Activated B cell treated with CpG ODN at 0.5 μM for 24 hours (primary cell): ENCODE measurements at regions not wholly inside any gene's neighbourhood (a gene's known extent, or its start where the extent isn't known, plus 50 kb on each side); places are given as distances from the start of the nearest gene placed in this dataset.
"Not testable (repeated sequence)": the region's sequence is repeated elsewhere in the genome, so short reads cannot be mapped to it uniquely, and the experiment has no call there.

Experiments
- ATAC-seq: fragments of 200-7000 bp; cut with Tn5 transposase; one replicate; pipeline ENCODE4 v1.10.0; 2021; ENCODE audit warnings: low read depth, mild to moderate bottlenecking, moderate library complexity
- CTCF ChIA-PET: fragments of 350-600 bp; sonication (Branson Sonifier 250); formaldehyde crosslinking; loops from one replicate; lab custom pipeline; 2021; ENCODE audit warnings: antibody characterized with exemption; lab: Charles Lee
- POLR2A ChIA-PET: fragments of 350-600 bp; sonication (Branson Sonifier 250); formaldehyde crosslinking; loops from one replicate; lab custom pipeline; 2021; ENCODE audit warnings: antibody characterized with exemption; lab: Charles Lee
- DNase-seq: peaks from one replicate; pipeline ENCODE4 v3.0.0; 2022
- H3K27ac Mint-ChIP-seq: one replicate; pipeline ENCODE4 v1.8.0; 2020; ENCODE audit warnings: mixed read lengths
- H3K27me3 Mint-ChIP-seq: one replicate; pipeline ENCODE4 v1.8.0; 2021; ENCODE audit warnings: mixed read lengths
- H3K36me3 Mint-ChIP-seq: one replicate; pipeline ENCODE4 v1.8.0; 2021; ENCODE audit warnings: low read depth, mixed read lengths
- H3K4me1 Mint-ChIP-seq: one replicate; pipeline ENCODE4 v1.8.0; 2021; ENCODE audit warnings: mixed read lengths
- H3K4me3 Mint-ChIP-seq: one replicate; pipeline ENCODE4 v1.8.0; 2020; ENCODE audit warnings: mild to moderate bottlenecking, mixed read lengths
- H3K9me3 Mint-ChIP-seq: one replicate; pipeline ENCODE4 v1.8.0; 2020; ENCODE audit warnings: mixed read lengths
- intact Hi-C: fragments of 100-400 bp; cut with micrococcal nuclease; formaldehyde crosslinking; loops from one replicate; pipeline ENCODE4 v1.15.1; 2024
- TF ChIP-seq, protein P1 (sequence below): fragments of 200-600 bp; IDR thresholded peaks from one replicate; pipeline ENCODE4 v1.8.0; 2022; ENCODE audit warnings: antibody characterized with exemption, mild to moderate bottlenecking

DNA sequence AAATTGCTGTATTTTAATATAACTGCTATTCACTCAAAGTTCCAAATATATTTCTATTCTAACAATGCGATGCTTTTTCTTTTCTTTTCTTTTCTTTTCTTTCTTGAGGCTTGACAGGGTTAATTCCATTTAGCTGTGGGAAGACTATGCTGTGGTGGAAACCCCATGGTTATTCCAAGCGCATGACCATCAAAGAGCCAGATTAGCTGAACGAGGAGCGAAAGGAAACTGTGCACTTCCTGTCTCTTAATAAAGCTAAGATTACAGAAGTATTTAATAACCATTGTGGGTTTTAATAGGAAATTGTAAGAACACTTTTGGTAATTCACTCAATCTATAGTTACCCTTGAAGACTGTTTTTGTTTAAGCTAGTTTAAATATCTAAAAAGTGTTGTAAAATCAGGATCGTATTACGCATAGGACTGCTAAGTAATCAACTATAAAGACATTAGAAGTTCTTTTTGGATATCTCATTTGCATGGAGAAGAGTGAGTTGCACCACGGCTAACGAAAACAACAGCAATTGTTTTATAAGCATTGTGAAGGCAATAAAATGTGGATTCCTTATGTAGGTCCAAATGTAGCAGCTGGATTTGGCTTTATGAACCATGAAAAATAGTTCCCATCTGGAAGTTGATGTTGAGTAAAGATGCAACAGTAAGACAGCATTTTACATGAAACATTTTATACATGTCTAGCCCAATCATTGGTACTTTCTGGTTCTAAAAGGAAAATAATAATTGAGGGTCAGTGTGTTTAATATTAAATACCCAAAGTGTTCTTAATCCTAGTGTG lies 105.4 kb downstream of the ZIC1 start:
- DNase-seq (no peak), ATAC-seq (no peak)
- ChIA-PET POLR2A (no interaction called here), CTCF (no interaction called here)
- Mint-ChIP-seq H3K27ac (no peak overlapping the region), H3K9me3 (no peaks in the 10 kb centered on the region), H3K27me3 (no peaks in the 10 kb centered on the region), H3K4me1 (no peaks in the 10 kb centered on the region), H3K36me3 (no peaks in the 10 kb centered on the region), H3K4me3 (no peak overlapping the region)
- intact Hi-C loops: no loop called here
- TF ChIP-seq, protein P1, sequence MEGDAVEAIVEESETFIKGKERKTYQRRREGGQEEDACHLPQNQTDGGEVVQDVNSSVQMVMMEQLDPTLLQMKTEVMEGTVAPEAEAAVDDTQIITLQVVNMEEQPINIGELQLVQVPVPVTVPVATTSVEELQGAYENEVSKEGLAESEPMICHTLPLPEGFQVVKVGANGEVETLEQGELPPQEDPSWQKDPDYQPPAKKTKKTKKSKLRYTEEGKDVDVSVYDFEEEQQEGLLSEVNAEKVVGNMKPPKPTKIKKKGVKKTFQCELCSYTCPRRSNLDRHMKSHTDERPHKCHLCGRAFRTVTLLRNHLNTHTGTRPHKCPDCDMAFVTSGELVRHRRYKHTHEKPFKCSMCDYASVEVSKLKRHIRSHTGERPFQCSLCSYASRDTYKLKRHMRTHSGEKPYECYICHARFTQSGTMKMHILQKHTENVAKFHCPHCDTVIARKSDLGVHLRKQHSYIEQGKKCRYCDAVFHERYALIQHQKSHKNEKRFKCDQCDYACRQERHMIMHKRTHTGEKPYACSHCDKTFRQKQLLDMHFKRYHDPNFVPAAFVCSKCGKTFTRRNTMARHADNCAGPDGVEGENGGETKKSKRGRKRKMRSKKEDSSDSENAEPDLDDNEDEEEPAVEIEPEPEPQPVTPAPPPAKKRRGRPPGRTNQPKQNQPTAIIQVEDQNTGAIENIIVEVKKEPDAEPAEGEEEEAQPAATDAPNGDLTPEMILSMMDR: no peak

DNA sequence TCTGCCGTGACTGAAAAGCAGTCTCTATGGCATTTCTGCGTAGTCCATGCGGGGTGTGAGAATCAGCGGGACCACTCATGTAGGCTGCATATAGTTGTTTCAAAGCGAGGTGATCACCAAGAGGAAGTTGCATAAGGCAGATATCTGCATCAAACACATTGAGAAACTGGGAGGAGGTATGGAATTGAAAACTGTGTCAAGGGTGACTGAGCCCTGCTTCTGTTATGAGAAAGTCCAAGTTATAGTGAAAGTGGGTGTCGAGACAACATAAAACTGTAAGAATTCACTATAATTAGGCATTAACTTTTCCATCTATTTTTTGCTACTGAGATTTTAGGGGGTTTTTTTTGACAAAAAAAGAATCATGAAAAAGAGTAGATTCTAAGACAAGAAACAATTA lies 109.3 kb downstream of the ZIC1 start:
- H3K9me3 Mint-ChIP-seq: no peaks in the 10 kb centered on the region
- intact Hi-C loops: no loop called here
- H3K4me1 Mint-ChIP-seq: no peaks in the 10 kb centered on the region
- no peaks in the 10 kb centered on the region for H3K36me3 Mint-ChIP-seq
- TF ChIP-seq, protein P1: no peak
- H3K4me3 Mint-ChIP-seq: no peak overlapping the region
- no peak for ATAC-seq
- DNase-seq: no peak
- ChIA-PET POLR2A (no interaction called here), CTCF (no interaction called here)
- no peaks in the 10 kb centered on the region for H3K27me3 Mint-ChIP-seq
- H3K27ac Mint-ChIP-seq: no peak overlapping the region

DNA sequence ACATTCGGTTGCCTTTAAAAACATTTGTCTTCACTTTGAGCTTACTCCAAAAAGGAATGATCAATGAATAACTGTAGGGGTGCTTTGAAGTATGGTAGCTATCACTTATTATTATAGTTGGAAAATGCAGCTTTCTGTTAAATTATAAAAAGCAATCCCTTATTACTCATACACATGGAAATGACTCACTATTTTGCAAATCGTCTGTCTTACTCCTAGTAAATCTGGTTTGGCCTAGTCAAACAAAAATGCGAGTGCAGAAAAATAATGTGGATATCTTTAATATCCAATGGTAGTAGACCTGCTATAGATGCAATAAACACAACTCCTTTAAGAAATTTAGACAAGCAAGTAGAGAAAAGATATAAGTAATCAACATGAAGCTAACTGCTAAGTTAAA lies 112.5 kb downstream of the ZIC1 start:
- no peak overlapping the region for H3K27ac Mint-ChIP-seq
- H3K9me3 Mint-ChIP-seq: no peaks in the 10 kb centered on the region
- H3K4me3 Mint-ChIP-seq: no peak overlapping the region
- intact Hi-C loops: no loop called here
- TF ChIP-seq, protein P1: no peak
- H3K4me1 Mint-ChIP-seq: no peaks in the 10 kb centered on the region
- ATAC-seq (no peak), DNase-seq (no peak)
- POLR2A ChIA-PET: no interaction called here
- no peaks in the 10 kb centered on the region for H3K36me3 Mint-ChIP-seq
- no peaks in the 10 kb centered on the region for H3K27me3 Mint-ChIP-seq
- CTCF ChIA-PET: no interaction called here

DNA sequence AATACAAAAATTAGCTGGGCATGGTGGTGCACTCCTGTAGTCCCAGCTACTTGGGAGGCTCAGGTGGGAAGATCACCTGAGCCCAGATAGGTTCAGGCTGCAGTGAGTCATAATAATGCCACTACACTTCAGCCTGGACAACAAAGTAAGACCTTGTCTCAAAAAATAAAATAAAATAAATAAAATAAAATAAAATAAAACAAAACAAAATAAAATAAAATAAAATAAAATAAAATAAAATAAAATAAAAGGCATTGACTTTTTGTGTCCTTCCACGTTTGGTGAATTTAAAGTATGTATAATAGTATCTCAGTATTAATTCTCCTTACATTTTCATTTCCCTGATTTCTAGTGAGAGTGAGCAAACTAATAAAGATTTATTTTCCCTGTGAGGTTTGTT lies 113.6 kb downstream of the ZIC1 start:
- DNase-seq, H3K9me3 Mint-ChIP-seq, H3K4me3 Mint-ChIP-seq, CTCF ChIA-PET, ATAC-seq, H3K27ac Mint-ChIP-seq, H3K36me3 Mint-ChIP-seq, H3K27me3 Mint-ChIP-seq, intact Hi-C loops, H3K4me1 Mint-ChIP-seq, POLR2A ChIA-PET: not testable (repeated sequence)

DNA sequence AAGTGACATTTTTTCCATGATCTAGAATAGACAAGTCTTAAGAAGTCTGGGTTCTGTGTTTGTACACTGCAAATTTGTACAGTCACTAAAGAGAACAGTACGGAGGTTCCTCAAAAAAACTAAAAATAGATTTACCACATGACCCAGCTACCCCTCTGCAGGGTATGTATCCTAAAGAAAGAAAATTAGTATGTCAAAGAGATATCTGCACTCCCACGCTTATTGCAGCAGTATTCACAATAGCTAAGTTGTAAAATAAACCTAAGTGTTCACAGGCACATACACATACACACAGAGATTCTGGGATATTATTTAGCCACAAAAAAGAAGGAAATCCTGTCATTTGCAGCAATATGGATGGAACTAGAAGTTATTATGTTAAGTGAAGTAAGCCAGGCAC lies 120.4 kb downstream of the ZIC1 start:
- intact Hi-C loops: no loop called here
- no peak for ATAC-seq
- CTCF ChIA-PET: no interaction called here
- Mint-ChIP-seq H3K4me1 (no peaks in the 10 kb centered on the region), H3K36me3 (no peaks in the 10 kb centered on the region), H3K27me3 (no peaks in the 10 kb centered on the region), H3K9me3 (peaks cover 8% of the 10 kb centered on the region), H3K27ac (no peak overlapping the region), H3K4me3 (no peak overlapping the region)
- TF ChIP-seq, protein P1: no peak
- POLR2A ChIA-PET: no interaction called here
- no peak for DNase-seq

DNA sequence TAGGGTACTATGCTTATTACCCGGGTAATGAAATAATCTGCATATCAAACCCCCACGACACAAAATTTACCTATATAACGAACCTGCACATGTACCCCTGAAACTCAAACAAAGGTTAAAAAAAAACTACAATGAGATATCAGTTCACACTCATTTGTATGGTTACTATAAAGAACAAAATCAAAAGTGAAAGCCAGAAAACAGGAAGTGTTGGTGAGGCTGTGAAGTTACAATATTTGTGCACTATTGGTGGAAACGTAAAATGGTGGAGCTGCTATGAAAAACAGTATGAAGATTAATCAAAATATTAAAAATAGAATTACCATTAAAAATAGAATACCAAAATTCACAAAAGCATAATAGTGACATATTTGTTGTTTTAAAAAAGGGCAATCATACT lies 128.9 kb downstream of the ZIC1 start:
- ChIA-PET CTCF (no interaction called here), POLR2A (no interaction called here)
- Mint-ChIP-seq H3K27me3 (no peaks in the 10 kb centered on the region), H3K4me1 (no peaks in the 10 kb centered on the region), H3K9me3 (peaks cover 20% of the 10 kb centered on the region), H3K4me3 (no peak overlapping the region), H3K36me3 (no peaks in the 10 kb centered on the region), H3K27ac (no peak overlapping the region)
- intact Hi-C loops: no loop called here
- ATAC-seq: no peak
- no peak for DNase-seq
- TF ChIP-seq, protein P1: no peak
